Endothelial cell of umbilical vein (primary cell): ENCODE measurements at regions not wholly inside any gene's neighbourhood (a gene's known extent, or its start where the extent isn't known, plus 50 kb on each side); places are given as distances from the start of the nearest gene placed in this dataset.

Experiments used
- BruUV-seq: library from RNA; stranded (reverse); fragments of 400-500 nt; replicated peaks from 2 replicates; lab custom pipeline; 2021; lab: Mats Ljungman, UMichigan
- CTCF ChIA-PET: fragments of 300-600, 350-600 bp; sonication (Branson Sonifier 250); formaldehyde crosslinking; loops from one replicate; lab custom pipeline; 2021; ENCODE audit warnings: antibody characterized with exemption, inconsistent platforms; lab: Charles Lee
- POLR2A ChIA-PET: fragments of 300-600, 350-600 bp; sonication (Branson Sonifier 250); formaldehyde crosslinking; loops from one replicate; lab custom pipeline; 2021; ENCODE audit warnings: antibody characterized with exemption, inconsistent platforms; lab: Charles Lee
- DNase-seq: peaks from one replicate; pipeline ENCODE4 v3.0.0-alpha.2; 2011; ENCODE audit warnings: low read depth, low spot score
- FAIRE-seq: peaks from 2 replicates; lab custom pipeline; 2011; peaks lifted over from hg19 to GRCh38; lab: Jason Lieb, UNC
- H2AFZ ChIP-seq: 2 replicates; pipeline ENCODE4 v1.6.0; 2012; ENCODE audit warnings: low read depth, low read length, control low read depth, inconsistent platforms
- H3K27ac ChIP-seq: 2 replicates; pipeline ENCODE4 v1.5.1; 2011; ENCODE audit warnings: low read depth, mild to moderate bottlenecking, control low read depth, low read length, moderate library complexity; ENCODE audit not compliant: insufficient read depth
- H3K27me3 ChIP-seq, 2 experiments: 2 replicates each; pipeline versions ENCODE4 v1.6.0 to v1.6.1; 2011; ENCODE audit warnings: low read length in 2 of 2, mixed read lengths in 1 of 2; ENCODE audit not compliant: control insufficient read depth in 2 of 2, insufficient read depth in 2 of 2
- H3K36me3 ChIP-seq, 2 experiments: 2 replicates in 1 of 2; 3 replicates in 1 of 2; pipeline ENCODE4 v1.5.1; 2011; ENCODE audit warnings: low read length in 2 of 2, mild to moderate bottlenecking in 1 of 2, moderate library complexity in 1 of 2; ENCODE audit not compliant: control insufficient read depth in 2 of 2, insufficient read depth in 2 of 2; ENCODE audit errors: extremely low read depth in 1 of 2
- H3K4me1 ChIP-seq: 3 replicates; pipeline ENCODE4 v1.5.1; 2011; ENCODE audit warnings: mild to moderate bottlenecking, low read length; ENCODE audit not compliant: control insufficient read depth, insufficient read depth; ENCODE audit errors: extremely low read depth
- H3K4me2 ChIP-seq: 2 replicates; pipeline ENCODE4 v1.6.1; 2011; ENCODE audit warnings: low read length, control low read depth, mixed read lengths; ENCODE audit not compliant: insufficient read depth
- H3K4me3 ChIP-seq, 3 experiments: fragments of 200-600 bp in 1 of 3; sonication (generic), shearing (Covaris generic) in 1 of 3; replicated peaks in 1 of 3; 2 replicates each; pipeline ENCODE4 v1.5.1; 2011 to 2016; ENCODE audit warnings: control low read depth in 3 of 3, low read length in 3 of 3, mild to moderate bottlenecking in 2 of 3, inconsistent platforms in 1 of 3, low read depth in 1 of 3, moderate library complexity in 1 of 3; ENCODE audit not compliant: insufficient read depth in 1 of 3
- H3K79me2 ChIP-seq: 2 replicates; pipeline ENCODE4 v1.6.0; 2012; ENCODE audit warnings: low read length, inconsistent platforms; ENCODE audit not compliant: control insufficient read depth, insufficient read depth
- H3K9ac ChIP-seq: replicated peaks from 2 replicates; pipeline ENCODE3; 2011; ENCODE audit warnings: low read length, control low read depth; ENCODE audit not compliant: insufficient read depth; ENCODE audit errors: extremely low read depth
- H3K9me1 ChIP-seq: replicated peaks from 3 replicates; pipeline ENCODE4 v1.6.0; 2011; ENCODE audit warnings: mild to moderate bottlenecking, low read length; ENCODE audit not compliant: control insufficient read depth, insufficient read depth; ENCODE audit errors: extremely low read depth
- H3K9me3 ChIP-seq: replicated peaks from 2 replicates; pipeline ENCODE4 v1.5.1; 2012; ENCODE audit warnings: low read length, inconsistent platforms; ENCODE audit not compliant: control insufficient read depth, insufficient read depth
- H4K20me1 ChIP-seq: replicated peaks from 2 replicates; pipeline ENCODE3; 2011; ENCODE audit warnings: mild to moderate bottlenecking, low read length; ENCODE audit not compliant: control insufficient read depth, insufficient read depth; ENCODE audit errors: extremely low read depth
- EZH2 ChIP-seq: IDR thresholded peaks from 2 replicates; pipeline ENCODE4 v1.6.1; 2012; ENCODE audit warnings: borderline replicate concordance, low read depth, mild to moderate bottlenecking, moderate library complexity, low read length, inconsistent platforms; ENCODE audit not compliant: severe bottlenecking
- FOS ChIP-seq: IDR thresholded peaks from 2 replicates; pipeline ENCODE4 v1.6.1; 2011; ENCODE audit warnings: mild to moderate bottlenecking, low read length, moderate library complexity, borderline replicate concordance; ENCODE audit not compliant: insufficient read depth
- GATA2 ChIP-seq: IDR thresholded peaks from 2 replicates; pipeline ENCODE4 v1.7.0; 2011; ENCODE audit warnings: low read depth, mild to moderate bottlenecking, moderate library complexity, mixed read lengths, low read length; ENCODE audit not compliant: insufficient read length, insufficient read depth
- JUN ChIP-seq: IDR thresholded peaks from 2 replicates; pipeline ENCODE4 v1.6.1; 2011; ENCODE audit warnings: borderline replicate concordance, low read depth; ENCODE audit not compliant: insufficient read length, insufficient read depth
- MAX ChIP-seq: IDR thresholded peaks from 2 replicates; pipeline ENCODE4 v1.6.1; 2011; ENCODE audit not compliant: insufficient read depth, insufficient read length
- POLR2A ChIP-seq: IDR thresholded peaks from 2 replicates; pipeline ENCODE4 v1.6.1; 2012; ENCODE audit warnings: low read depth, mild to moderate bottlenecking, control low read depth, low read length
- POLR2AphosphoS5 ChIP-seq: IDR thresholded peaks from 2 replicates; pipeline ENCODE4 v1.6.1; 2012; ENCODE audit warnings: low read depth, mild to moderate bottlenecking, control low read depth, low read length, moderate library complexity; ENCODE audit not compliant: insufficient read depth
- dilution Hi-C: fragments of 300-500 bp; cut with MboI; formaldehyde crosslinking; loops from one replicate; pipeline ENCODE4 v1.15.0; 2019; ENCODE audit warnings: low sequenced_read_pairs; ENCODE audit not compliant: extremely low pct_ligation_motif_present
- intact Hi-C: fragments of 100-400 bp; cut with micrococcal nuclease; formaldehyde crosslinking; loops from one replicate; pipeline ENCODE4 v1.10.0; 2022
- TF ChIP-seq, protein P1 (sequence below), 2 donors: IDR thresholded peaks; 1 replicate in 1 of 2; 2 replicates in 1 of 2; pipeline ENCODE4 v1.5.1; 2011; ENCODE audit warnings: low read length in 2 of 2, mild to moderate bottlenecking in 2 of 2, moderate library complexity in 2 of 2, control low read depth in 1 of 2, inconsistent platforms in 1 of 2, low read depth in 1 of 2; ENCODE audit not compliant: insufficient read depth in 1 of 2; ENCODE audit errors: extremely low read depth in 1 of 2

DNA sequence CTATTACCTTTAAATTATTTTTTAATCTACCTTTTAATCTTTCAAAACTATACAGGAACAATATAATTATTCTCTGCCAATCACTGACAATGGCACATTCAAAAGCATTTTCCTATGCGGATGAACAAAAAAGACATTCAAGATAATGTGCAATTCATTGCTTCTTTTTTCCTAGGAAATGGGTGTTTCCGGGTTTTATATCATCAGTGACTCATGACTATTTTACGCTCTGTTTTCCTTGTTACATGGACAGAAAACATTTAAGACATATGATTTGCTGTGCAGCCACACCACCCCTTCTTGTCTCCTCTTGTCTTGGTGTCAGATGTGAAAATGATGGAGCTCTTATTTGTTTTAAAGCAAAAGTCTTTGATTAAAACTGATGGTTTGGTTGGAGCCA, 184.7 kb upstream of the LINC00305 start:
- FAIRE-seq: peak; percentile 92
- intact Hi-C loops: loop anchor here (1.0 to 5.0 kb wide), 4 partner anchors 32 to 236 kb away; no protein-coding TSS in a partner anchor
- Histone ChIP-seq H3K36me3 (no peaks in the 10 kb centered on the region), H3K27ac (peak overlapping the region; percentile 53), H3K9me3 (no peaks in the 10 kb centered on the region), H2AFZ (peak overlapping the region; percentile 11), H3K27me3 (no peaks in the 10 kb centered on the region), H4K20me1 (no peaks in the 10 kb centered on the region), H3K4me2 (peak overlapping the region; percentile 49), H3K79me2 (no peaks in the 10 kb centered on the region), H3K4me3 (no peak overlapping the region), H3K9ac (peak overlapping the region; percentile 39), H3K4me1 (peaks cover 23% of the 10 kb centered on the region), H3K9me1 (no peaks in the 10 kb centered on the region)
- DNase-seq: peak; percentile 78
- BruUV-seq: no TSS peak
- CTCF ChIA-PET: interaction anchor here (1.0 to 1.9 kb wide), 3 partner anchors 20 to 229 kb away, joined by 3 to 9 read pairs (median 3); no protein-coding TSS in a partner anchor
- TF ChIP-seq EZH2: no peak
- TF ChIP-seq JUN: peak; percentile 81
- peak; percentile 46 for TF ChIP-seq POLR2AphosphoS5
- peak; percentile 59 for TF ChIP-seq GATA2
- POLR2A ChIA-PET: no interaction called here
- dilution Hi-C loops: no loop called here

GRCh38 chr18:64332835-64333234, 183.9 kb upstream of the LINC00305 start:
- Histone ChIP-seq H3K79me2 (no peaks in the 10 kb centered on the region), H4K20me1 (no peaks in the 10 kb centered on the region), H3K27me3 (no peaks in the 10 kb centered on the region), H3K4me1 (peaks cover 23% of the 10 kb centered on the region), H3K4me2 (peak overlapping the region; percentile 49), H2AFZ (peak overlapping the region; percentile 43), H3K27ac (peak overlapping the region; percentile 53), H3K36me3 (no peaks in the 10 kb centered on the region), H3K9me3 (no peaks in the 10 kb centered on the region), H3K9ac (peak overlapping the region; percentile 39), H3K9me1 (no peaks in the 10 kb centered on the region), H3K4me3 (no peak overlapping the region)
- no TSS peak for BruUV-seq
- dilution Hi-C loops: no loop called here
- CTCF ChIA-PET: interaction anchor here (1.0 to 1.9 kb wide), 2 partner anchors 77 to 229 kb away, joined by 3 to 9 read pairs; no protein-coding TSS in a partner anchor
- TF ChIP-seq POLR2A (no peak), MAX (no peak), GATA2 (no peak), EZH2 (no peak), JUN (no peak), FOS (no peak), POLR2AphosphoS5 (no peak)
- TF ChIP-seq, protein P1, sequence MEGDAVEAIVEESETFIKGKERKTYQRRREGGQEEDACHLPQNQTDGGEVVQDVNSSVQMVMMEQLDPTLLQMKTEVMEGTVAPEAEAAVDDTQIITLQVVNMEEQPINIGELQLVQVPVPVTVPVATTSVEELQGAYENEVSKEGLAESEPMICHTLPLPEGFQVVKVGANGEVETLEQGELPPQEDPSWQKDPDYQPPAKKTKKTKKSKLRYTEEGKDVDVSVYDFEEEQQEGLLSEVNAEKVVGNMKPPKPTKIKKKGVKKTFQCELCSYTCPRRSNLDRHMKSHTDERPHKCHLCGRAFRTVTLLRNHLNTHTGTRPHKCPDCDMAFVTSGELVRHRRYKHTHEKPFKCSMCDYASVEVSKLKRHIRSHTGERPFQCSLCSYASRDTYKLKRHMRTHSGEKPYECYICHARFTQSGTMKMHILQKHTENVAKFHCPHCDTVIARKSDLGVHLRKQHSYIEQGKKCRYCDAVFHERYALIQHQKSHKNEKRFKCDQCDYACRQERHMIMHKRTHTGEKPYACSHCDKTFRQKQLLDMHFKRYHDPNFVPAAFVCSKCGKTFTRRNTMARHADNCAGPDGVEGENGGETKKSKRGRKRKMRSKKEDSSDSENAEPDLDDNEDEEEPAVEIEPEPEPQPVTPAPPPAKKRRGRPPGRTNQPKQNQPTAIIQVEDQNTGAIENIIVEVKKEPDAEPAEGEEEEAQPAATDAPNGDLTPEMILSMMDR (IDR thresholded peaks at IDR 0.05; ENCODE audit: extremely low read depth in 1 of 2, insufficient read depth in 1 of 2, low read depth in 1 of 2, low read length in 2 of 2): no peak
- DNase-seq: peak; percentile 14
- peak; percentile 18 for FAIRE-seq
- POLR2A ChIA-PET: no interaction called here
- intact Hi-C loops: loop anchor here (1.0 to 5.0 kb wide), 4 partner anchors 32 to 236 kb away; no protein-coding TSS in a partner anchor
